PC-9 (cell line): ENCODE measurements at regions not wholly inside any gene's neighbourhood (a gene's known extent, or its start where the extent isn't known, plus 50 kb on each side); places are given as distances from the start of the nearest gene placed in this dataset.
"Not testable (repeated sequence)": the region's sequence is repeated elsewhere in the genome, so short reads cannot be mapped to it uniquely, and the experiment has no call there.

Experiments
- CTCF ChIP-seq: fragments of 200-600 bp; sonication (generic); conservative IDR thresholded peaks from 2 replicates; pipeline ENCODE4 v1.6.1; 2017; ENCODE audit warnings: mixed run types, antibody characterized with exemption, mild to moderate bottlenecking, moderate library complexity
- EZH2 ChIP-seq: fragments of 200-600 bp; sonication (generic); IDR thresholded peaks from 2 replicates; pipeline ENCODE4 v1.8.0; 2017; ENCODE audit warnings: antibody characterized with exemption, low read depth

- not testable (repeated sequence) for TF ChIP-seq EZH2, CTCF
Measured at GRCh38 chr18:15006616-15007015, 258.6 kb downstream of the ANKRD30B start.
